GM12872 (cell line): ENCODE measurements at regions not wholly inside any gene's neighbourhood (a gene's known extent, or its start where the extent isn't known, plus 50 kb on each side); places are given as distances from the start of the nearest gene placed in this dataset.

Experiments
- CTCF ChIP-seq: IDR thresholded peaks from 3 replicates; pipeline ENCODE4 v1.5.1; 2011; ENCODE audit warnings: low read depth, mild to moderate bottlenecking, low read length, moderate library complexity; ENCODE audit not compliant: insufficient read depth

GRCh38 chr4:123510221-123510620, 113.6 kb downstream of the SPRY1 start:
- TF ChIP-seq CTCF, result no peak

- no peak for TF ChIP-seq CTCF
Observed at GRCh38 chr4:123510659-123511058, 114.1 kb downstream of the SPRY1 start.

- no peak for TF ChIP-seq CTCF
Observed at GRCh38 chr4:123516576-123516975, 120.0 kb downstream of the SPRY1 start.

GRCh38 chr4:123517176-123517575, 120.6 kb downstream of the SPRY1 start:
- no peak for TF ChIP-seq CTCF

- TF ChIP-seq CTCF, result no peak
Observed at GRCh38 chr4:123517971-123518370, 121.4 kb downstream of the SPRY1 start.

GRCh38 chr4:123520325-123520724, 123.7 kb downstream of the SPRY1 start:
- no peak for TF ChIP-seq CTCF

GRCh38 chr4:123522081-123522480, 125.5 kb downstream of the SPRY1 start:
- TF ChIP-seq CTCF, result no peak

- no peak for TF ChIP-seq CTCF
Observed at GRCh38 chr4:123522646-123523045, 126.1 kb downstream of the SPRY1 start.
